K562 (cell line): ENCODE measurements at regions not wholly inside any gene's neighbourhood (a gene's known extent, or its start where the extent isn't known, plus 50 kb on each side); places are given as distances from the start of the nearest gene placed in this dataset.

ENCODE experiments used
- ATAC-seq: fragments of 200-7000 bp; cut with Tn5 transposase; 3 replicates; pipeline ENCODE4 v1.9.1; 2020; ENCODE audit warnings: moderate library complexity
- BruUV-seq: library from RNA; stranded (reverse); fragments of 400-500 nt; replicated peaks from 2 replicates; lab custom pipeline; 2021; lab: Mats Ljungman, UMichigan
- CTCF ChIA-PET: fragments of 300-600 bp; formaldehyde crosslinking; extraction: SDS; loops from one replicate; lab custom pipeline; 2021; ENCODE audit warnings: low intra/inter-chr PET ratio; lab: Yijun Ruan, JAX
- POLR2A ChIA-PET: fragments of 300-600, 350-650 bp; sonication (Branson Sonifier 250); formaldehyde crosslinking; extraction: SDS; loops from one replicate; lab custom pipeline; 2021; ENCODE audit warnings: antibody characterized with exemption, inconsistent platforms; lab: Yijun Ruan, JAX
- DNase-seq, 4 experiments: peaks; one replicate each; pipeline versions ENCODE4 v3.0.0 to v3.0.0-alpha.2; 2011 to 2018; ENCODE audit warnings: low spot score in 3 of 4, mixed read lengths in 3 of 4; ENCODE audit errors: extremely low read depth in 1 of 4
- FAIRE-seq: peaks from 2 replicates; lab custom pipeline; 2011; peaks lifted over from hg19 to GRCh38; lab: Jason Lieb, UNC
- H2AFZ ChIP-seq: 2 replicates; pipeline ENCODE4 v1.6.0; 2011; ENCODE audit warnings: low read depth, low read length, control low read depth, inconsistent platforms
- H3K27ac ChIP-seq: fragments of 200-600 bp; 3 replicates; pipeline ENCODE4 v1.8.0; 2011; ENCODE audit warnings: low read depth, mild to moderate bottlenecking, control low read depth, inconsistent platforms, low read length, moderate library complexity, mixed read lengths; ENCODE audit errors: extremely low read depth
- H3K27me3 ChIP-seq, 2 experiments: fragments of 300-600 bp in 1 of 2; 2 replicates in 1 of 2; 3 replicates in 1 of 2; pipeline versions ENCODE4 v1.6.0 to v1.8.0; 2011; ENCODE audit warnings: inconsistent platforms in 2 of 2, low read length in 2 of 2, mild to moderate bottlenecking in 1 of 2, mixed read lengths in 1 of 2, moderate library complexity in 1 of 2; ENCODE audit not compliant: control insufficient read depth in 2 of 2, insufficient read depth in 2 of 2
- H3K36me3 ChIP-seq: fragments of 300-600 bp; 3 replicates; pipeline ENCODE4 v1.8.0; 2011; ENCODE audit warnings: mild to moderate bottlenecking, low read length, inconsistent platforms; ENCODE audit not compliant: control insufficient read depth, insufficient read depth
- H3K4me1 ChIP-seq, 2 experiments: fragments of 200-600 bp in 1 of 2; replicated peaks in 1 of 2; 2 replicates in 1 of 2; 3 replicates in 1 of 2; pipeline versions ENCODE4 v1.5.1 to v1.8.0; 2011; ENCODE audit warnings: inconsistent platforms in 2 of 2, low read length in 2 of 2, mild to moderate bottlenecking in 1 of 2, mixed read lengths in 1 of 2, moderate library complexity in 1 of 2; ENCODE audit not compliant: control insufficient read depth in 2 of 2, insufficient read depth in 2 of 2
- H3K4me2 ChIP-seq: 2 replicates; pipeline ENCODE4 v1.6.1; 2011; ENCODE audit warnings: low read length, control low read depth, inconsistent platforms, mixed read lengths; ENCODE audit not compliant: insufficient read depth
- H3K4me3 ChIP-seq: fragments of 200-600 bp; sonication (generic), shearing (Covaris generic); 2 replicates; pipeline ENCODE4 v1.5.1; 2016; ENCODE audit warnings: control low read depth, inconsistent platforms
- H3K79me2 ChIP-seq: fragments of 200-600 bp; 3 replicates; pipeline ENCODE4 v1.8.0; 2011; ENCODE audit warnings: low read length, inconsistent platforms; ENCODE audit not compliant: control insufficient read depth, insufficient read depth
- H3K9ac ChIP-seq, 2 experiments: 2 replicates each; pipeline versions ENCODE4 v1.6.0 to v1.6.1; 2011; ENCODE audit warnings: low read depth in 2 of 2, low read length in 2 of 2, control low read depth in 1 of 2, inconsistent platforms in 1 of 2, mild to moderate bottlenecking in 1 of 2, mixed read lengths in 1 of 2; ENCODE audit not compliant: insufficient read depth in 1 of 2
- H3K9me1 ChIP-seq: one replicate; pipeline ENCODE4 v1.6.0; 2011; ENCODE audit warnings: inconsistent platforms, mild to moderate bottlenecking, low read length, moderate library complexity; ENCODE audit not compliant: control insufficient read depth, insufficient read depth
- H3K9me3 ChIP-seq: replicated peaks from 2 replicates; pipeline ENCODE4 v1.5.1; 2011; ENCODE audit warnings: low read depth, low read length, inconsistent platforms; ENCODE audit not compliant: control insufficient read depth, insufficient read depth
- H4K20me1 ChIP-seq: replicated peaks from 2 replicates; pipeline ENCODE4 v1.6.1; 2011; ENCODE audit warnings: low read length, inconsistent platforms, mixed read lengths; ENCODE audit not compliant: control insufficient read depth, insufficient read depth
- BCL6 ChIP-seq: fragments of 250-450 bp; sonication (Bioruptor Pico); IDR thresholded peaks from 2 replicates; pipeline ENCODE4 v1.4.0; 2020
- ESRRA ChIP-seq: fragments of 450-650 bp; IDR thresholded peaks from 2 replicates; pipeline ENCODE4 v1.6.1; 2014; ENCODE audit warnings: low read depth, mild to moderate bottlenecking, moderate library complexity, borderline replicate concordance
- NFXL1 ChIP-seq: fragments of 450-650 bp; formaldehyde crosslinking; IDR thresholded peaks from 2 replicates; pipeline ENCODE4 v1.4.0; 2021; ENCODE audit warnings: mild to moderate bottlenecking
- PRMT5 ChIP-seq: sonication (generic); formaldehyde crosslinking; IDR thresholded peaks from 2 replicates; pipeline ENCODE4 v1.5.0; 2020; ENCODE audit warnings: missing genetic modification reagents
- STAT5A ChIP-seq: IDR thresholded peaks from 2 replicates; pipeline ENCODE4 v1.6.1; 2012; ENCODE audit warnings: low read length, inconsistent platforms, borderline replicate concordance
- WGBS: fragments of 100-300 bp; shearing (Covaris generic); methylation state at CpG from one replicate; pipeline ENCODE4 v1.1.6; 2016; ENCODE audit warnings: low coverage, mixed read lengths; ENCODE audit not compliant: insufficient coverage; ENCODE audit errors: missing lambda C conversion rate; 5-methylcytosine and 5-hydroxymethylcytosine counted together
- in situ Hi-C: fragments of 300-500 bp; cut with MboI; formaldehyde crosslinking; loops from 4 replicates; pipeline ENCODE4 v1.15.0; 2018; ENCODE audit warnings: inconsistent platforms, mixed read lengths
- intact Hi-C: fragments of 100-400 bp; cut with micrococcal nuclease; formaldehyde crosslinking; loops from 2 replicates; pipeline ENCODE4 v1.14.2; 2022
- TF ChIP-seq, protein P1 (sequence below): sonication (generic); formaldehyde crosslinking; IDR thresholded peaks from 2 replicates; pipeline ENCODE4 v1.8.1; 2023; ENCODE audit warnings: mild to moderate bottlenecking, missing genetic modification reagents, moderate library complexity
- TF ChIP-seq, protein P2 (sequence below), 2 experiments: fragments of 150-350 bp in 1 of 2; IDR thresholded peaks; 2 replicates each; pipeline ENCODE4 v1.6.1; 2012 to 2016; ENCODE audit warnings: low read depth in 2 of 2, low read length in 2 of 2, mild to moderate bottlenecking in 1 of 2, moderate library complexity in 1 of 2
- TF ChIP-seq, protein P3 (sequence below), 3 experiments: IDR thresholded peaks in 2 of 3; conservative IDR thresholded peaks in 1 of 3; 2 replicates each; pipeline ENCODE4 v1.5.1; 2011 to 2012; ENCODE audit warnings: low read length in 3 of 3, mild to moderate bottlenecking in 3 of 3, control low read depth in 2 of 3, improper control_type of control experiment in 1 of 3, inconsistent platforms in 1 of 3, low read depth in 1 of 3, mixed read lengths in 1 of 3, moderate library complexity in 1 of 3; ENCODE audit not compliant: insufficient read depth in 2 of 3

DNA sequence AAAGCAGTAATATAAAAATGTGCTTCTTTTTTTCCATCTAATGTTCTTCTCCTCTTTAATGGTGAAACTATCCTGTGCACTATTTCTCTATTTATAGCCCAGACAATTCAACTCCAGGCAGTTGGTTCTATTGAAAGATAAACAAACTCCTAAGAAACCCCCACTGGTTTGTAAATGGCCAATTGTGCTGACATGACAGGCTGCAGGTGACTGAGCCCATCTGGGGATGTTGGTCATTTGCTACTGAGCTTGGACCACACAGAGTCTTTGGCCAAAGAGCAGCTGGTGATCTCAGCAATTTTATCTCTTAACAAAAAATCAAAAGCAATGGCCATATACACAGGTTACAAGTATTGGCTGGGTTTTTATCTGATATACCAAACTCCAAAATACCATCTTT, 631.8 kb upstream of the CELF2 start (continued):
- TF ChIP-seq, protein P1, sequence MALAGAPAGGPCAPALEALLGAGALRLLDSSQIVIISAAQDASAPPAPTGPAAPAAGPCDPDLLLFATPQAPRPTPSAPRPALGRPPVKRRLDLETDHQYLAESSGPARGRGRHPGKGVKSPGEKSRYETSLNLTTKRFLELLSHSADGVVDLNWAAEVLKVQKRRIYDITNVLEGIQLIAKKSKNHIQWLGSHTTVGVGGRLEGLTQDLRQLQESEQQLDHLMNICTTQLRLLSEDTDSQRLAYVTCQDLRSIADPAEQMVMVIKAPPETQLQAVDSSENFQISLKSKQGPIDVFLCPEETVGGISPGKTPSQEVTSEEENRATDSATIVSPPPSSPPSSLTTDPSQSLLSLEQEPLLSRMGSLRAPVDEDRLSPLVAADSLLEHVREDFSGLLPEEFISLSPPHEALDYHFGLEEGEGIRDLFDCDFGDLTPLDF (CRISPR knock-in tag), result no peak
- TF ChIP-seq BCL6 (CRISPR knock-in tag) (no peak), ESRRA (no peak), STAT5A (no peak), PRMT5 (CRISPR knock-in tag) (no peak)
- TF ChIP-seq, protein P2, sequence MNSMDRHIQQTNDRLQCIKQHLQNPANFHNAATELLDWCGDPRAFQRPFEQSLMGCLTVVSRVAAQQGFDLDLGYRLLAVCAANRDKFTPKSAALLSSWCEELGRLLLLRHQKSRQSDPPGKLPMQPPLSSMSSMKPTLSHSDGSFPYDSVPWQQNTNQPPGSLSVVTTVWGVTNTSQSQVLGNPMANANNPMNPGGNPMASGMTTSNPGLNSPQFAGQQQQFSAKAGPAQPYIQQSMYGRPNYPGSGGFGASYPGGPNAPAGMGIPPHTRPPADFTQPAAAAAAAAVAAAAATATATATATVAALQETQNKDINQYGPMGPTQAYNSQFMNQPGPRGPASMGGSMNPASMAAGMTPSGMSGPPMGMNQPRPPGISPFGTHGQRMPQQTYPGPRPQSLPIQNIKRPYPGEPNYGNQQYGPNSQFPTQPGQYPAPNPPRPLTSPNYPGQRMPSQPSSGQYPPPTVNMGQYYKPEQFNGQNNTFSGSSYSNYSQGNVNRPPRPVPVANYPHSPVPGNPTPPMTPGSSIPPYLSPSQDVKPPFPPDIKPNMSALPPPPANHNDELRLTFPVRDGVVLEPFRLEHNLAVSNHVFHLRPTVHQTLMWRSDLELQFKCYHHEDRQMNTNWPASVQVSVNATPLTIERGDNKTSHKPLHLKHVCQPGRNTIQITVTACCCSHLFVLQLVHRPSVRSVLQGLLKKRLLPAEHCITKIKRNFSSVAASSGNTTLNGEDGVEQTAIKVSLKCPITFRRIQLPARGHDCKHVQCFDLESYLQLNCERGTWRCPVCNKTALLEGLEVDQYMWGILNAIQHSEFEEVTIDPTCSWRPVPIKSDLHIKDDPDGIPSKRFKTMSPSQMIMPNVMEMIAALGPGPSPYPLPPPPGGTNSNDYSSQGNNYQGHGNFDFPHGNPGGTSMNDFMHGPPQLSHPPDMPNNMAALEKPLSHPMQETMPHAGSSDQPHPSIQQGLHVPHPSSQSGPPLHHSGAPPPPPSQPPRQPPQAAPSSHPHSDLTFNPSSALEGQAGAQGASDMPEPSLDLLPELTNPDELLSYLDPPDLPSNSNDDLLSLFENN (IDR thresholded peaks at IDR 0.05; ENCODE audit: low read depth in 2 of 2, low read length in 2 of 2), result no peak
- TF ChIP-seq, all 486 proteins: peak for 0

- Histone ChIP-seq H4K20me1 (no peaks in the 10 kb centered on the region), H3K36me3 (no peaks in the 10 kb centered on the region), H2AFZ (no peak overlapping the region), H3K9me3 (no peaks in the 10 kb centered on the region), H3K4me2 (no peak overlapping the region), H3K27ac (no peak overlapping the region), H3K79me2 (no peaks in the 10 kb centered on the region), H3K27me3 (no peaks in the 10 kb centered on the region), H3K9me1 (no peaks in the 10 kb centered on the region), H3K9ac (no peak overlapping the region), H3K4me1 (no peaks in the 10 kb centered on the region), H3K4me3 (no peak overlapping the region)
- ChIA-PET CTCF (no interaction called here), POLR2A (no interaction called here)
- DNase-seq, result no peak
- TF ChIP-seq, protein P3, sequence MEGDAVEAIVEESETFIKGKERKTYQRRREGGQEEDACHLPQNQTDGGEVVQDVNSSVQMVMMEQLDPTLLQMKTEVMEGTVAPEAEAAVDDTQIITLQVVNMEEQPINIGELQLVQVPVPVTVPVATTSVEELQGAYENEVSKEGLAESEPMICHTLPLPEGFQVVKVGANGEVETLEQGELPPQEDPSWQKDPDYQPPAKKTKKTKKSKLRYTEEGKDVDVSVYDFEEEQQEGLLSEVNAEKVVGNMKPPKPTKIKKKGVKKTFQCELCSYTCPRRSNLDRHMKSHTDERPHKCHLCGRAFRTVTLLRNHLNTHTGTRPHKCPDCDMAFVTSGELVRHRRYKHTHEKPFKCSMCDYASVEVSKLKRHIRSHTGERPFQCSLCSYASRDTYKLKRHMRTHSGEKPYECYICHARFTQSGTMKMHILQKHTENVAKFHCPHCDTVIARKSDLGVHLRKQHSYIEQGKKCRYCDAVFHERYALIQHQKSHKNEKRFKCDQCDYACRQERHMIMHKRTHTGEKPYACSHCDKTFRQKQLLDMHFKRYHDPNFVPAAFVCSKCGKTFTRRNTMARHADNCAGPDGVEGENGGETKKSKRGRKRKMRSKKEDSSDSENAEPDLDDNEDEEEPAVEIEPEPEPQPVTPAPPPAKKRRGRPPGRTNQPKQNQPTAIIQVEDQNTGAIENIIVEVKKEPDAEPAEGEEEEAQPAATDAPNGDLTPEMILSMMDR (IDR thresholded peaks at IDR 0.05 in 2 of 3, conservative IDR thresholded peaks at IDR 0.05 in 1 of 3; ENCODE audit: insufficient read depth in 2 of 3, low read depth in 1 of 3, low read length in 3 of 3), result no peak
- TF ChIP-seq NFXL1 (CRISPR knock-in tag), result no peak
- no peak for ATAC-seq
- 0% methylated on average over 4 of the region's 4 CpGs for WGBS
- BruUV-seq, result no TSS peak
- FAIRE-seq, result no peak
- intact Hi-C loops (no loop called here), in situ Hi-C loops (no loop called here)
These were observed 628.5 kb upstream of the CELF2 start for GRCh38 chr10:10389182-10389581.
